Activated T-helper 1 cell treated with anti-CD3 and anti-CD28 coated beads, Interleukin-2, amount 50 U/mL, for 16 hours (primary cell): ENCODE measurements at regions not wholly inside any gene's neighbourhood (a gene's known extent, or its start where the extent isn't known, plus 50 kb on each side); places are given as distances from the start of the nearest gene placed in this dataset.
"Not testable (repeated sequence)": the region's sequence is repeated elsewhere in the genome, so short reads cannot be mapped to it uniquely, and the experiment has no call there.

Experiments used
- DNase-seq, 2 donors: peaks; one replicate each; pipeline ENCODE4 v3.0.0-alpha.2; 2020; ENCODE audit warnings: low read depth in 1 of 2, low spot score in 1 of 2

- no peak for DNase-seq
Observed at GRCh38 chr5:174925586-174925985, 201.2 kb downstream of the MSX2 start.

- DNase-seq, result no peak
Observed at GRCh38 chr5:174922955-174923354, 198.6 kb downstream of the MSX2 start.

GRCh38 chr5:174920906-174921550 is 196.6 kb downstream of the MSX2 start:
- DNase-seq, result no peak

GRCh38 chr5:174919351-174919750 is 195.0 kb downstream of the MSX2 start:
- no peak for DNase-seq

GRCh38 chr5:174918655-174919054 is 194.3 kb downstream of the MSX2 start:
- DNase-seq, result no peak

- DNase-seq, result no peak
Observed at GRCh38 chr5:174917976-174918554, 193.7 kb downstream of the MSX2 start.

- DNase-seq, result not testable (repeated sequence)
Observed at GRCh38 chr5:174917435-174917834, 193.1 kb downstream of the MSX2 start.

GRCh38 chr5:174916924-174917323 is 192.5 kb downstream of the MSX2 start:
- DNase-seq, result not testable (repeated sequence)

GRCh38 chr5:174916227-174916626 is 191.8 kb downstream of the MSX2 start:
- no peak for DNase-seq

GRCh38 chr5:174911118-174911517 is 186.7 kb downstream of the MSX2 start:
- no peak for DNase-seq

- DNase-seq, result peak in 1 of 2 donors; percentile 13
Observed at GRCh38 chr5:174910245-174910737, 185.9 kb downstream of the MSX2 start.

- no peak for DNase-seq
Observed at GRCh38 chr5:174903172-174903732, 178.9 kb downstream of the MSX2 start.

- no peak for DNase-seq
Observed at GRCh38 chr5:174901336-174901735, 177.0 kb downstream of the MSX2 start.

- DNase-seq, result no peak
Observed at GRCh38 chr5:174900240-174900865, 176.0 kb downstream of the MSX2 start.

- no peak for DNase-seq
Observed at GRCh38 chr5:174897281-174897950, 173.0 kb downstream of the MSX2 start.

- DNase-seq, result no peak
Observed at GRCh38 chr5:174895360-174895759, 171.0 kb downstream of the MSX2 start.

- no peak for DNase-seq
Observed at GRCh38 chr5:174892742-174893141, 168.4 kb downstream of the MSX2 start.

- not testable (repeated sequence) for DNase-seq
Observed at GRCh38 chr5:174880412-174881200, 156.2 kb downstream of the MSX2 start.

- DNase-seq, result no peak
Observed at GRCh38 chr5:174877987-174878386, 153.6 kb downstream of the MSX2 start.

GRCh38 chr5:174872271-174872670 is 147.9 kb downstream of the MSX2 start:
- no peak for DNase-seq

GRCh38 chr5:174852143-174852542 is 127.8 kb downstream of the MSX2 start:
- DNase-seq, result no peak
